ENCODE measurements at regions not wholly inside any gene's neighbourhood (a gene's known extent, or its start where the extent isn't known, plus 50 kb on each side); places are given as distances from the start of the nearest gene placed in this dataset.

DNA sequence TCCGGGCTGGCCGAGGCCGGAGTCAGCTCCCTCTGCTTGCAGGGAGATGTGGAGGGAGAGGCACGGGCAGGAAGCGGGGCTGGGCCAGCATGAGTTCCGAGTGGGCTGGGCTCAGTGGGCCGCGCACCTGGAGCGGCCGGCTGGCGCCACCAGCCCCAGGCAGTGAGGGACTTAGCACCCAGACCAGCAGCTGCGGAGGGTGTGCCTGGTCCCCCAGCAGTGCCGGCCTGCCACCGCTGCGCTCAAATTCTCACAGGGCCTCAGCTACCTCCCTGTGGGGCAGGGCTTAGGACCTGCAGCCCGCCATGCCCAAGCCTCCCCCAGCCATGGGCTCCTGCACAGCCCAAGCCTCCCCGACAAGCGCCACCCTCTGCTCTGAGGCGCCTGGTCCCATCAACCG is 700.3 kb downstream of the DNAH5 start:
- DNase-seq (ENCODE audit: low spot score): no peak
- Histone ChIP-seq H3K9me2 (ENCODE audit: insufficient read depth, low read length) (no peaks in the 10 kb centered on the region), H3K36me3 (ENCODE audit: insufficient read depth, low read length) (no peaks in the 10 kb centered on the region), H3K79me2 (ENCODE audit: insufficient read depth, low read depth, low read length) (no peaks in the 10 kb centered on the region), H3K9me3 (ENCODE audit: low read length) (no peaks in the 10 kb centered on the region), H3K27ac (ENCODE audit: low read depth, low read length, poor library complexity, severe bottlenecking) (no peak overlapping the region), H4K20me1 (ENCODE audit: insufficient read depth, low read length) (no peaks in the 10 kb centered on the region), H2AFZ (ENCODE audit: low read length) (no peak overlapping the region), H3K4me3 (ENCODE audit: low read depth, low read length, poor library complexity, severe bottlenecking) (no peak overlapping the region), H3K4me2 (ENCODE audit: low read length) (no peak overlapping the region), H3K4me1 (ENCODE audit: insufficient read depth, low read length, poor library complexity, severe bottlenecking) (no peaks in the 10 kb centered on the region)
- CTCF ChIA-PET (ENCODE audit: unreplicated experiment): interaction anchor here (0.6 kb wide), 1 partner anchor 1463 kb away, joined by 3 read pairs; no protein-coding TSS in a partner anchor
- no TSS peak for BruUV-seq (replicated peaks)
- no peak for TF ChIP-seq EZH2phosphoT487 (IDR thresholded peaks at IDR 0.05; ENCODE audit: borderline replicate concordance, low read depth, low read length)
- TF ChIP-seq, protein P1, sequence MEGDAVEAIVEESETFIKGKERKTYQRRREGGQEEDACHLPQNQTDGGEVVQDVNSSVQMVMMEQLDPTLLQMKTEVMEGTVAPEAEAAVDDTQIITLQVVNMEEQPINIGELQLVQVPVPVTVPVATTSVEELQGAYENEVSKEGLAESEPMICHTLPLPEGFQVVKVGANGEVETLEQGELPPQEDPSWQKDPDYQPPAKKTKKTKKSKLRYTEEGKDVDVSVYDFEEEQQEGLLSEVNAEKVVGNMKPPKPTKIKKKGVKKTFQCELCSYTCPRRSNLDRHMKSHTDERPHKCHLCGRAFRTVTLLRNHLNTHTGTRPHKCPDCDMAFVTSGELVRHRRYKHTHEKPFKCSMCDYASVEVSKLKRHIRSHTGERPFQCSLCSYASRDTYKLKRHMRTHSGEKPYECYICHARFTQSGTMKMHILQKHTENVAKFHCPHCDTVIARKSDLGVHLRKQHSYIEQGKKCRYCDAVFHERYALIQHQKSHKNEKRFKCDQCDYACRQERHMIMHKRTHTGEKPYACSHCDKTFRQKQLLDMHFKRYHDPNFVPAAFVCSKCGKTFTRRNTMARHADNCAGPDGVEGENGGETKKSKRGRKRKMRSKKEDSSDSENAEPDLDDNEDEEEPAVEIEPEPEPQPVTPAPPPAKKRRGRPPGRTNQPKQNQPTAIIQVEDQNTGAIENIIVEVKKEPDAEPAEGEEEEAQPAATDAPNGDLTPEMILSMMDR (conservative IDR thresholded peaks at IDR 0.05; ENCODE audit: low read length): no peak
- intact Hi-C loops (cut with micrococcal nuclease; ENCODE audit: unreplicated experiment): no loop called here
- POLR2A ChIA-PET: interaction anchor here (1.3 kb wide), 1 partner anchor 15 kb away, joined by 3 read pairs; no protein-coding TSS in a partner anchor

DNA sequence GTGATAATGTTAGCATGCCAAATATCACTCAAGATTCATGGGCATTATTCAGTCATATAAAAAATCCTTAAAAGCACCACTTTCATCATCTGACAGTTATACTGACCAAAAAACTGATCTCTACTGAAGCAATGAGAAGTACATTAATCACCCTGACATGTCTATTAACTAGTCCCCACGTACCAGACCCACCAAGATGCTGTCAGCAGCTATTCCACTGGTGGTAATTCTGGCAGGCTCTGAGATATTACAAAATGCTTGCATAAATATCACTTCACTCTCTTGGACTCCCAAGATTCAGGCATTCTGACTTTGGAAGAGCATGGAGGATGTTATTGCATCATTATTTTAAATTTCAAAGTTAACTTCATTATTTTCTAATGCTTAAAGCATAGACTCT is 717.0 kb downstream of the DNAH5 start:
- intact Hi-C loops (cut with micrococcal nuclease; ENCODE audit: unreplicated experiment): no loop called here
- Histone ChIP-seq H3K27ac (ENCODE audit: low read depth, low read length, poor library complexity, severe bottlenecking) (no peak overlapping the region), H3K9me2 (ENCODE audit: insufficient read depth, low read length) (no peaks in the 10 kb centered on the region), H3K9me3 (ENCODE audit: low read length) (no peaks in the 10 kb centered on the region), H2AFZ (ENCODE audit: low read length) (no peak overlapping the region), H3K4me3 (ENCODE audit: low read depth, low read length, poor library complexity, severe bottlenecking) (no peak overlapping the region), H3K4me2 (ENCODE audit: low read length) (no peak overlapping the region), H3K79me2 (ENCODE audit: insufficient read depth, low read depth, low read length) (no peaks in the 10 kb centered on the region), H4K20me1 (ENCODE audit: insufficient read depth, low read length) (no peaks in the 10 kb centered on the region), H3K36me3 (ENCODE audit: insufficient read depth, low read length) (no peaks in the 10 kb centered on the region), H3K4me1 (ENCODE audit: insufficient read depth, low read length, poor library complexity, severe bottlenecking) (no peaks in the 10 kb centered on the region)
- ChIA-PET CTCF (ENCODE audit: unreplicated experiment) (no interaction called here), POLR2A (no interaction called here)
- no peak for TF ChIP-seq EZH2phosphoT487 (IDR thresholded peaks at IDR 0.05; ENCODE audit: borderline replicate concordance, low read depth, low read length)
- TF ChIP-seq, protein P1 (conservative IDR thresholded peaks at IDR 0.05; ENCODE audit: low read length): no peak
- BruUV-seq (replicated peaks): no TSS peak
- DNase-seq (ENCODE audit: low spot score): no peak

DNA sequence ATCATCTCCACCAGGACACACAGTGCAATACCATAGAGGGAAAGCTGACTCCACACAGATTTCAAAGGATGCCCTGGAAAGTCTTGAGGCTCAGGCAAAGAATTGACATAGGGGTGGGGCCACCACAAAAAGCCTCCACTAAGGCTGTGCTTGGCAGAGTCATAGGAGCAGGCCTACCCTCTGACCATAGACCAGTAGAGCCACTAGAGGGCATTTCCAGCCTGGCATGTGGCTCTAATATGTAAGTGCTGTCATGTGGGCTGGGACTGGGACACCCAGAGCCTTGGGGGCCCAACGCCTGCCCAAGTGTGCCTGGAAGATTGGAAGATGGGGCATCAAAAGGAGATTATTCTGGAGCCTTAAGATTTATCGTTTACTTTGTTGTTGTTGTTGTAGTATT is 726.0 kb downstream of the DNAH5 start:
- Histone ChIP-seq H3K9me3 (ENCODE audit: low read length) (no peaks in the 10 kb centered on the region), H3K4me1 (ENCODE audit: insufficient read depth, low read length, poor library complexity, severe bottlenecking) (no peaks in the 10 kb centered on the region), H3K4me3 (ENCODE audit: low read depth, low read length, poor library complexity, severe bottlenecking) (no peak overlapping the region), H3K27ac (ENCODE audit: low read depth, low read length, poor library complexity, severe bottlenecking) (no peak overlapping the region), H2AFZ (ENCODE audit: low read length) (no peak overlapping the region), H4K20me1 (ENCODE audit: insufficient read depth, low read length) (no peaks in the 10 kb centered on the region), H3K9me2 (ENCODE audit: insufficient read depth, low read length) (no peaks in the 10 kb centered on the region), H3K36me3 (ENCODE audit: insufficient read depth, low read length) (no peaks in the 10 kb centered on the region), H3K79me2 (ENCODE audit: insufficient read depth, low read depth, low read length) (no peaks in the 10 kb centered on the region), H3K4me2 (ENCODE audit: low read length) (no peak overlapping the region)
- no TSS peak for BruUV-seq (replicated peaks)
- intact Hi-C loops (cut with micrococcal nuclease; ENCODE audit: unreplicated experiment): no loop called here
- POLR2A ChIA-PET: no interaction called here
- no peak for DNase-seq (ENCODE audit: low spot score)
- CTCF ChIA-PET (ENCODE audit: unreplicated experiment): no interaction called here
- TF ChIP-seq, protein P1 (conservative IDR thresholded peaks at IDR 0.05; ENCODE audit: low read length): no peak; the same call in 1 of the 2 replicates
- no peak for TF ChIP-seq EZH2phosphoT487 (IDR thresholded peaks at IDR 0.05; ENCODE audit: borderline replicate concordance, low read depth, low read length)
